Frontal cortex (tissue), 3 donors: ENCODE measurements at regions not wholly inside any gene's neighbourhood (a gene's known extent, or its start where the extent isn't known, plus 50 kb on each side); places are given as distances from the start of the nearest gene placed in this dataset.
"Not testable (repeated sequence)": the region's sequence is repeated elsewhere in the genome, so short reads cannot be mapped to it uniquely, and the experiment has no call there.

Experiments used
- DNase-seq, 2 donors: peaks; one replicate each; pipeline ENCODE4 v3.0.0; 2012; ENCODE audit warnings: low spot score in 2 of 2
- FAIRE-seq: peaks from 2 replicates; lab custom pipeline; 2012; peaks lifted over from hg19 to GRCh38; lab: Jason Lieb, UNC
- donor health status: control.
- donor health status: control.
- donor health status: control.

- DNase-seq: no peak
- FAIRE-seq: no peak
These were observed 884.8 kb downstream of the TRIB2 start for GRCh38 chr2:13601506-13601905.

GRCh38 chr2:13604951-13605661, 888.4 kb downstream of the TRIB2 start:
- DNase-seq (no peak), FAIRE-seq (no peak)

- no peak for DNase-seq
- FAIRE-seq: no peak
These were observed 890.4 kb downstream of the TRIB2 start for GRCh38 chr2:13607139-13607538.

GRCh38 chr2:13611939-13612338, 895.2 kb downstream of the TRIB2 start:
- DNase-seq (no peak), FAIRE-seq (no peak)

- FAIRE-seq (no peak), DNase-seq (no peak)
These were observed 899.3 kb downstream of the TRIB2 start for GRCh38 chr2:13616059-13616458.

GRCh38 chr2:13616616-13617015, 899.9 kb downstream of the TRIB2 start:
- DNase-seq (no peak), FAIRE-seq (no peak)

- no peak for DNase-seq
- FAIRE-seq: no peak
These were observed 911.4 kb downstream of the TRIB2 start for GRCh38 chr2:13628122-13628521.

GRCh38 chr2:13638181-13638580, 921.4 kb downstream of the TRIB2 start:
- DNase-seq (no peak), FAIRE-seq (no peak)

- no peak for FAIRE-seq
- no peak for DNase-seq
These were observed 933.2 kb downstream of the TRIB2 start for GRCh38 chr2:13649918-13650317.

GRCh38 chr2:13650586-13651180, 933.9 kb downstream of the TRIB2 start:
- FAIRE-seq: no peak
- no peak for DNase-seq

GRCh38 chr2:13651684-13652131, 935.0 kb downstream of the TRIB2 start:
- FAIRE-seq (no peak), DNase-seq (no peak)

- DNase-seq (no peak), FAIRE-seq (no peak)
These were observed 936.0 kb downstream of the TRIB2 start for GRCh38 chr2:13652531-13653313.

- FAIRE-seq: no peak
- DNase-seq: no peak
These were observed 937.7 kb downstream of the TRIB2 start for GRCh38 chr2:13654416-13654815.

- FAIRE-seq: no peak
- DNase-seq: no peak
These were observed 943.5 kb downstream of the TRIB2 start for GRCh38 chr2:13660231-13660630.

- no peak for FAIRE-seq
- no peak for DNase-seq
These were observed 945.3 kb downstream of the TRIB2 start for GRCh38 chr2:13662055-13662454.

GRCh38 chr2:13666582-13667414, 950.1 kb downstream of the TRIB2 start:
- DNase-seq (no peak), FAIRE-seq (no peak)

GRCh38 chr2:13667415-13667757, 950.6 kb downstream of the TRIB2 start:
- FAIRE-seq (no peak), DNase-seq (no peak)

GRCh38 chr2:13669607-13670006, 952.9 kb downstream of the TRIB2 start:
- no peak for FAIRE-seq
- no peak for DNase-seq

- not testable (repeated sequence) for FAIRE-seq, DNase-seq
These were observed 957.1 kb downstream of the TRIB2 start for GRCh38 chr2:13673821-13674220.

- DNase-seq (no peak), FAIRE-seq (no peak)
These were observed 956.2 kb upstream of the LRATD1 start for GRCh38 chr2:13676269-13676668.
